HepG2 (cell line): ENCODE measurements at regions not wholly inside any gene's neighbourhood (a gene's known extent, or its start where the extent isn't known, plus 50 kb on each side); places are given as distances from the start of the nearest gene placed in this dataset.

ENCODE experiments used
- ATAC-seq: fragments of 200-7000 bp; cut with Tn5 transposase; 3 replicates; pipeline ENCODE4 v1.9.1; 2020; ENCODE audit warnings: mild to moderate bottlenecking, moderate library complexity
- BruUV-seq: library from RNA; stranded (reverse); fragments of 400-500 nt; replicated peaks from 2 replicates; lab custom pipeline; 2021; lab: Mats Ljungman, UMichigan
- CTCF ChIA-PET: fragments of 300-600 bp; formaldehyde crosslinking; extraction: SDS; loops from one replicate; lab custom pipeline; 2021; ENCODE audit warnings: low total read pairs, inconsistent platforms, low intra/inter-chr PET ratio; lab: Yijun Ruan, JAX
- POLR2A ChIA-PET: fragments of 350-600 bp; sonication (Branson Sonifier 250); formaldehyde crosslinking; loops from one replicate; lab custom pipeline; 2020; ENCODE audit warnings: antibody characterized with exemption, inconsistent platforms; lab: Yijun Ruan, JAX
- DNase-seq: peaks from one replicate; pipeline ENCODE4 v3.0.0-alpha.2; 2015; ENCODE audit warnings: low spot score
- FAIRE-seq: peaks from 3 replicates; lab custom pipeline; 2011; peaks lifted over from hg19 to GRCh38; lab: Jason Lieb, UNC
- H2AFZ ChIP-seq: one replicate; pipeline ENCODE4 v1.6.1; 2011; ENCODE audit warnings: low read length, inconsistent platforms
- H3K27ac ChIP-seq: fragments of 300-600 bp; 3 replicates; pipeline ENCODE4 v1.8.0; 2011; ENCODE audit warnings: mixed run types, mild to moderate bottlenecking, mixed read lengths, low read length, inconsistent platforms; ENCODE audit not compliant: insufficient read depth; ENCODE audit errors: extremely low read length
- H3K27me3 ChIP-seq, 2 experiments: fragments of 200-600 bp in 1 of 2; 2 replicates in 1 of 2; 3 replicates in 1 of 2; pipeline versions ENCODE4 v1.6.0 to v1.8.0; 2011; ENCODE audit warnings: low read length in 2 of 2, mild to moderate bottlenecking in 2 of 2, moderate library complexity in 2 of 2, inconsistent platforms in 1 of 2; ENCODE audit not compliant: insufficient read depth in 2 of 2, control insufficient read depth in 1 of 2
- H3K36me3 ChIP-seq, 2 experiments: fragments of 200-600 bp in 1 of 2; replicated peaks in 1 of 2; 2 replicates in 1 of 2; 3 replicates in 1 of 2; pipeline versions ENCODE4 v1.5.1 to v1.8.0; 2011; ENCODE audit warnings: low read length in 2 of 2, inconsistent platforms in 1 of 2; ENCODE audit not compliant: insufficient read depth in 2 of 2, control insufficient read depth in 1 of 2
- H3K4me1 ChIP-seq: 2 replicates; pipeline ENCODE4 v1.5.1; 2012; ENCODE audit warnings: low read length, inconsistent platforms; ENCODE audit not compliant: insufficient read depth
- H3K4me2 ChIP-seq: 2 replicates; pipeline ENCODE4 v1.6.0; 2011; ENCODE audit warnings: low read depth, low read length, inconsistent platforms
- H3K4me3 ChIP-seq, 3 experiments: fragments of 200-600 bp in 1 of 3; sonication (generic), shearing (Covaris generic) in 1 of 3; replicated peaks in 1 of 3; 2 replicates each; pipeline ENCODE4 v1.5.1; 2011 to 2016; ENCODE audit warnings: low read length in 3 of 3, inconsistent platforms in 2 of 3, low read depth in 2 of 3, mild to moderate bottlenecking in 2 of 3, control low read depth in 1 of 3, mixed read lengths in 1 of 3; ENCODE audit not compliant: insufficient read depth in 1 of 3
- H3K79me2 ChIP-seq: one replicate; pipeline ENCODE4 v1.6.1; 2011; ENCODE audit warnings: low read length, inconsistent platforms; ENCODE audit not compliant: insufficient read depth
- H3K9ac ChIP-seq: 2 replicates; pipeline ENCODE4 v1.6.0; 2011; ENCODE audit warnings: mild to moderate bottlenecking, low read depth, low read length, inconsistent platforms; ENCODE audit not compliant: insufficient read depth
- H3K9me3 ChIP-seq: 2 replicates; pipeline ENCODE4 v1.5.1; 2012; ENCODE audit warnings: mild to moderate bottlenecking, low read length
- H4K20me1 ChIP-seq: 2 replicates; pipeline ENCODE4 v1.6.0; 2011; ENCODE audit warnings: inconsistent platforms, mild to moderate bottlenecking, low read length, moderate library complexity; ENCODE audit not compliant: insufficient read depth
- BORCS8-MEF2B ChIP-seq: sonication (generic); formaldehyde crosslinking; IDR thresholded peaks from 2 replicates; pipeline ENCODE4 v1.8.0; 2022; ENCODE audit warnings: mild to moderate bottlenecking, missing genetic modification reagents
- DBP ChIP-seq: sonication (generic); formaldehyde crosslinking; IDR thresholded peaks from 2 replicates; pipeline ENCODE4 v1.4.0; 2020; ENCODE audit warnings: missing genetic modification reagents; ENCODE audit errors: not compliant biosample characterization
- FIP1L1 ChIP-seq: fragments of 200-400 bp; formaldehyde crosslinking; IDR thresholded peaks from 2 replicates; pipeline ENCODE4 v1.6.1; 2018; ENCODE audit warnings: low read depth, mild to moderate bottlenecking, low read length, moderate library complexity, borderline replicate concordance; ENCODE audit not compliant: insufficient read depth
- FOXJ3 ChIP-seq: sonication (generic); formaldehyde crosslinking; IDR thresholded peaks from 2 replicates; pipeline ENCODE4 v1.4.0; 2020; ENCODE audit warnings: missing genetic modification reagents, mild to moderate bottlenecking, borderline replicate concordance
- GLI4 ChIP-seq: sonication (generic); formaldehyde crosslinking; IDR thresholded peaks from 2 replicates; pipeline ENCODE4 v1.5.1; 2020; ENCODE audit warnings: missing genetic modification reagents, mild to moderate bottlenecking, moderate library complexity, borderline replicate concordance
- ISX ChIP-seq: sonication (generic); formaldehyde crosslinking; conservative IDR thresholded peaks from 2 replicates; pipeline ENCODE4 v1.5.0; 2020; ENCODE audit warnings: missing genetic modification reagents
- JDP2 ChIP-seq: sonication (generic); formaldehyde crosslinking; IDR thresholded peaks from 2 replicates; pipeline ENCODE4 v1.8.1; 2022; ENCODE audit warnings: missing genetic modification reagents, borderline replicate concordance
- JUNB ChIP-seq: sonication (generic); formaldehyde crosslinking; IDR thresholded peaks from 2 replicates; pipeline ENCODE4 v1.8.0; 2022; ENCODE audit warnings: missing genetic modification reagents, mild to moderate bottlenecking, borderline replicate concordance
- MBD4 ChIP-seq: IDR thresholded peaks from 2 replicates; pipeline ENCODE4 v1.6.1; 2012; ENCODE audit warnings: low read length, inconsistent platforms, borderline replicate concordance
- SAFB2 ChIP-seq: sonication (generic); formaldehyde crosslinking; IDR thresholded peaks from 2 replicates; pipeline ENCODE4 v1.5.1; 2020; ENCODE audit warnings: missing genetic modification reagents, low read depth, mild to moderate bottlenecking, borderline replicate concordance
- SNAPC5 ChIP-seq: sonication (generic); formaldehyde crosslinking; IDR thresholded peaks from 2 replicates; pipeline ENCODE4 v1.8.1; 2023; ENCODE audit warnings: mild to moderate bottlenecking, missing genetic modification reagents, borderline replicate concordance
- SPEN ChIP-seq: sonication (generic); formaldehyde crosslinking; IDR thresholded peaks from 2 replicates; pipeline ENCODE4 v1.5.1; 2020; ENCODE audit warnings: low read depth, mild to moderate bottlenecking, missing genetic modification reagents
- TAF1 ChIP-seq: sonication (generic); formaldehyde crosslinking; IDR thresholded peaks from 2 replicates; pipeline ENCODE4 v1.4.0; 2020; ENCODE audit warnings: missing genetic modification reagents
- TCF7L2 ChIP-seq: IDR thresholded peaks from 2 replicates; pipeline ENCODE4 v1.6.1; 2011; ENCODE audit warnings: mild to moderate bottlenecking, low read depth, low read length, moderate library complexity
- TMF1 ChIP-seq: sonication (generic); formaldehyde crosslinking; IDR thresholded peaks from 2 replicates; pipeline ENCODE4 v1.8.1; 2022; ENCODE audit warnings: low read depth, missing genetic modification reagents
- ZBTB38 ChIP-seq: sonication (generic); formaldehyde crosslinking; IDR thresholded peaks from 2 replicates; pipeline ENCODE4 v1.5.1; 2020; ENCODE audit warnings: mild to moderate bottlenecking, missing genetic modification reagents
- ZNF496 ChIP-seq: sonication (generic); formaldehyde crosslinking; IDR thresholded peaks from 2 replicates; pipeline ENCODE4 v1.8.1; 2023; ENCODE audit warnings: mild to moderate bottlenecking, moderate library complexity, missing genetic modification reagents; ENCODE audit not compliant: insufficient replicate concordance
- ZNF720 ChIP-seq: sonication (generic); formaldehyde crosslinking; IDR thresholded peaks from 2 replicates; pipeline ENCODE4 v1.4.0; 2020; ENCODE audit warnings: missing genetic modification reagents
- ZNF780A ChIP-seq: sonication (generic); formaldehyde crosslinking; IDR thresholded peaks from 2 replicates; pipeline ENCODE4 v1.8.0; 2022; ENCODE audit warnings: mild to moderate bottlenecking, missing genetic modification reagents, moderate library complexity
- ZSCAN30 ChIP-seq: sonication (generic); formaldehyde crosslinking; IDR thresholded peaks from 2 replicates; pipeline ENCODE4 v1.5.0; 2020; ENCODE audit warnings: mild to moderate bottlenecking, missing genetic modification reagents
- WGBS: methylation state at CpG from one replicate; pipeline ENCODE4 v1.1.6; 2017; ENCODE audit warnings: low lambda C conversion rate; 5-methylcytosine and 5-hydroxymethylcytosine counted together
- in situ Hi-C: cut with HindIII; loops from 2 replicates; pipeline ENCODE4 v1.10.0; 2017; ENCODE audit warnings: low pct_unique_long_range_greater_than_20kb; ENCODE audit not compliant: extremely low pct_ligation_motif_present
- intact Hi-C: fragments of 100-400 bp; cut with micrococcal nuclease; formaldehyde crosslinking; loops from one replicate; pipeline ENCODE4 v1.10.0; 2022; ENCODE audit not compliant: unreplicated experiment

- H3K27ac ChIP-seq: no peak overlapping the region
- FAIRE-seq (no peak), ATAC-seq (no peak), DNase-seq (no peak)
- in situ Hi-C loops (no loop called here), intact Hi-C loops (no loop called here)
- no peaks in the 10 kb centered on the region for H4K20me1 ChIP-seq
- H3K9ac ChIP-seq: no peak overlapping the region
- BruUV-seq: no TSS peak
- peaks cover 94% of the 10 kb centered on the region for H3K9me3 ChIP-seq
- no peaks in the 10 kb centered on the region for H3K4me1 ChIP-seq
- no peaks in the 10 kb centered on the region for H3K36me3 ChIP-seq
- TF ChIP-seq FIP1L1 (no peak), ZNF496 (CRISPR knock-in tag) (no peak), GLI4 (CRISPR knock-in tag) (no peak), TAF1 (no peak), FOXJ3 (no peak), TCF7L2 (no peak), ZBTB38 (no peak), ISX (CRISPR knock-in tag) (no peak), BORCS8-MEF2B (no peak), ZSCAN30 (CRISPR knock-in tag) (no peak), JDP2 (CRISPR knock-in tag) (no peak), SPEN (CRISPR knock-in tag) (no peak), ZNF720 (CRISPR knock-in tag) (no peak), JUNB (CRISPR knock-in tag) (no peak), MBD4 (no peak), SAFB2 (CRISPR knock-in tag) (no peak), DBP (CRISPR knock-in tag) (no peak), ZNF780A (no peak), TMF1 (no peak), SNAPC5 (no peak)
- no peaks in the 10 kb centered on the region for H3K79me2 ChIP-seq
- 5% methylated on average over 3 of the region's 3 CpGs for WGBS
- CTCF ChIA-PET: no interaction called here
- POLR2A ChIA-PET: no interaction called here
- H3K27me3 ChIP-seq: no peaks in the 10 kb centered on the region
- no peak overlapping the region for H3K4me3 ChIP-seq
- H3K4me2 ChIP-seq: no peak overlapping the region
- H2AFZ ChIP-seq: no peak overlapping the region
Measured at GRCh38 chr5:4348919-4349318, 753.3 kb downstream of the IRX1 start.
